DND-41 (cell line): ENCODE measurements at regions not wholly inside any gene's neighbourhood (a gene's known extent, or its start where the extent isn't known, plus 50 kb on each side); places are given as distances from the start of the nearest gene placed in this dataset.

ENCODE experiments used
- EZH2 ChIP-seq: IDR thresholded peaks from 3 replicates; pipeline ENCODE4 v1.6.1; 2012; ENCODE audit warnings: borderline replicate concordance, low read depth, mild to moderate bottlenecking, moderate library complexity, low read length, inconsistent platforms; ENCODE audit not compliant: severe bottlenecking
- TF ChIP-seq, protein P1 (sequence below): IDR thresholded peaks from 2 replicates; pipeline ENCODE4 v1.5.1; 2012; ENCODE audit warnings: borderline replicate concordance, low read length, moderate library complexity, mild to moderate bottlenecking; ENCODE audit not compliant: poor library complexity, severe bottlenecking; ENCODE audit errors: extremely low read depth

DNA sequence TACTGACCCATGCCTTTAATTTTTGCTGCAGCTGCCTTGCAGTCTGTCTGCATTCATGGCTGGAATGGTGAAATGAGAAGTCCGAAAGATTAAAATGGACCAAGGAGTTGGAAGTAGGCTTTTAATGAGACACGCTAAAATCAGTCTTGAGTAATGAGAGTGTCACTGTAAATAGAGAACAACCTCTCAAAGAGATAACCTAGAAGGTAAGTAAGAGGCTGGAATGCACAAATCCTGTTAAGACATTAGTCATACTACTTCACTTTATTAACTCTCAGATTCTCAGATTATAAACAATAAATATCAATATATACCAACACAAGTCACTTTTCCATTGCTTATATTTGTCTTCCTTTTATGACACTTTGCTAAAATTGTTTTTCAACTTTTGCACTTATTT, 880.6 kb upstream of the C9orf72 start:
- TF ChIP-seq, protein P1, sequence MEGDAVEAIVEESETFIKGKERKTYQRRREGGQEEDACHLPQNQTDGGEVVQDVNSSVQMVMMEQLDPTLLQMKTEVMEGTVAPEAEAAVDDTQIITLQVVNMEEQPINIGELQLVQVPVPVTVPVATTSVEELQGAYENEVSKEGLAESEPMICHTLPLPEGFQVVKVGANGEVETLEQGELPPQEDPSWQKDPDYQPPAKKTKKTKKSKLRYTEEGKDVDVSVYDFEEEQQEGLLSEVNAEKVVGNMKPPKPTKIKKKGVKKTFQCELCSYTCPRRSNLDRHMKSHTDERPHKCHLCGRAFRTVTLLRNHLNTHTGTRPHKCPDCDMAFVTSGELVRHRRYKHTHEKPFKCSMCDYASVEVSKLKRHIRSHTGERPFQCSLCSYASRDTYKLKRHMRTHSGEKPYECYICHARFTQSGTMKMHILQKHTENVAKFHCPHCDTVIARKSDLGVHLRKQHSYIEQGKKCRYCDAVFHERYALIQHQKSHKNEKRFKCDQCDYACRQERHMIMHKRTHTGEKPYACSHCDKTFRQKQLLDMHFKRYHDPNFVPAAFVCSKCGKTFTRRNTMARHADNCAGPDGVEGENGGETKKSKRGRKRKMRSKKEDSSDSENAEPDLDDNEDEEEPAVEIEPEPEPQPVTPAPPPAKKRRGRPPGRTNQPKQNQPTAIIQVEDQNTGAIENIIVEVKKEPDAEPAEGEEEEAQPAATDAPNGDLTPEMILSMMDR: no peak
- TF ChIP-seq EZH2: no peak
